ENCODE measurements at regions not wholly inside any gene's neighbourhood (a gene's known extent, or its start where the extent isn't known, plus 50 kb on each side); places are given as distances from the start of the nearest gene placed in this dataset.
A peak's percentile ranks its signal among the peaks of the same experiment; 100 is the strongest.

DNA sequence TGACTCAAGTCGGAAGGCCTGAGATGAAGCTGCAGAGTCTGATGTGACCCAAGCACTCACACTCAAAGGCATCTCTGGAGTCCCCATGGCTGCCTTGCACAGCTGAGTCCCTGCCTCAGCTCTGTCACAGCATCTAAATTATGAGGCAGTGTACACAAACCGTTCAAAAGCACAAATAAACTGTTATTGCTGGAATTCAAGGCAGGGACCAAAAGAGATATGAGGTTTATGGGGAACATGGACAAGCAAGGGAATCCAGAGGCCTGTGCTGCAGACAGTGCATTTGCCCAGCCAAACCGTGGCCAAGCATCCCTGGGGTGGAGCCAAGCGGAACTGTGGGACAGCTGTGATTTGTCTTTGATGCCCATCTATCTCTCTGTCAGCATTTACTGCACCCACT is 91.3 kb downstream of the RPS29 start:
- TF ChIP-seq, protein P1, sequence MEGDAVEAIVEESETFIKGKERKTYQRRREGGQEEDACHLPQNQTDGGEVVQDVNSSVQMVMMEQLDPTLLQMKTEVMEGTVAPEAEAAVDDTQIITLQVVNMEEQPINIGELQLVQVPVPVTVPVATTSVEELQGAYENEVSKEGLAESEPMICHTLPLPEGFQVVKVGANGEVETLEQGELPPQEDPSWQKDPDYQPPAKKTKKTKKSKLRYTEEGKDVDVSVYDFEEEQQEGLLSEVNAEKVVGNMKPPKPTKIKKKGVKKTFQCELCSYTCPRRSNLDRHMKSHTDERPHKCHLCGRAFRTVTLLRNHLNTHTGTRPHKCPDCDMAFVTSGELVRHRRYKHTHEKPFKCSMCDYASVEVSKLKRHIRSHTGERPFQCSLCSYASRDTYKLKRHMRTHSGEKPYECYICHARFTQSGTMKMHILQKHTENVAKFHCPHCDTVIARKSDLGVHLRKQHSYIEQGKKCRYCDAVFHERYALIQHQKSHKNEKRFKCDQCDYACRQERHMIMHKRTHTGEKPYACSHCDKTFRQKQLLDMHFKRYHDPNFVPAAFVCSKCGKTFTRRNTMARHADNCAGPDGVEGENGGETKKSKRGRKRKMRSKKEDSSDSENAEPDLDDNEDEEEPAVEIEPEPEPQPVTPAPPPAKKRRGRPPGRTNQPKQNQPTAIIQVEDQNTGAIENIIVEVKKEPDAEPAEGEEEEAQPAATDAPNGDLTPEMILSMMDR (IDR thresholded peaks at IDR 0.05; ENCODE audit: unreplicated experiment), result no peak
- Mint-ChIP-seq H3K36me3 (ENCODE audit: low read depth, unreplicated experiment) (no peaks in the 10 kb centered on the region), H3K4me1 (ENCODE audit: unreplicated experiment) (peaks cover 2% of the 10 kb centered on the region), H3K27me3 (ENCODE audit: unreplicated experiment) (no peaks in the 10 kb centered on the region), H3K4me3 (ENCODE audit: unreplicated experiment) (no peak overlapping the region), H3K9me3 (ENCODE audit: unreplicated experiment) (no peaks in the 10 kb centered on the region), H3K27ac (ENCODE audit: unreplicated experiment) (no peak overlapping the region)
- no peak for DNase-seq (ENCODE audit: low spot score)

DNA sequence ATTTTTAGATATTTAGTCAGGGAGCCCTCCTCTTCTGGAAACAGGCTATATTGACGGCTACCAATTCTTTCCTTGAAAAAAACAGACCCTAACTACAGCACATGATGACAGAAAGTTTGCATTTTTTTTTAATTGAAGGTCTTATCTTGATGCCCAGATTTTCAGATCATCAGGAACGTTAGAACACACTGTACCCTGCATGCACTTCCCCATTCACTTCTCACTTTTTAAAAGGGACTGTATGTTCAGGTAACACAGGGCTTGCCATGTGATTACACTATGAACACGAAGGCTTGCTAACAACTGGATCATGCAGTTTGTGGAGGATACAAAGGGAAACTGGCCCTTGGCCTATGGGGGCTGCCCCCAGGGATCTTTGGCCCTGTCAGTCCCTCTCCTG is 92.6 kb downstream of the RPS29 start:
- Mint-ChIP-seq H3K27ac (ENCODE audit: unreplicated experiment) (no peak overlapping the region), H3K27me3 (ENCODE audit: unreplicated experiment) (no peaks in the 10 kb centered on the region), H3K4me1 (ENCODE audit: unreplicated experiment) (peaks cover 7% of the 10 kb centered on the region), H3K36me3 (ENCODE audit: low read depth, unreplicated experiment) (no peaks in the 10 kb centered on the region), H3K9me3 (ENCODE audit: unreplicated experiment) (no peaks in the 10 kb centered on the region), H3K4me3 (ENCODE audit: unreplicated experiment) (no peak overlapping the region)
- TF ChIP-seq, protein P1 (IDR thresholded peaks at IDR 0.05; ENCODE audit: unreplicated experiment), result no peak
- no peak for DNase-seq (ENCODE audit: low spot score)

DNA sequence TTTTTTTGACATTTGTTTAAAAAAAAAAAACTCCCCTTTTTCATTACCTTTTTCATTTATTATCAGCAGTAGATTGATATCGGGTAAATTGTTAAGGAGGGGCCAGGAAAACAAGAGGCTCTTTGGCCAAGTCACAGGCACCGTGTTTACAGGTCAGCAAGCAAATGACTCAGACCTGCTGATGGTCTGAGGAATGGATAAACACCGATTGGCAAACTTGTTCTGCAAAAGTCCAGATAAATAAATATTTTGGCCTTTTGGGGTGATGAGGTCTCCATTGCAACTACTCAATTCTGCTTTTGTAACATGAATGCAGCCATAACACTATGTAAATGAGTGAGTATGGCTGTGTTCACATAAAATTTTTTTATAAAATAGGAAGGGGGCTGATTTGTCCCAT is 94.0 kb downstream of the RPS29 start:
- no peaks in the 10 kb centered on the region for H3K9me3 Mint-ChIP-seq (ENCODE audit: unreplicated experiment)
- no peaks in the 10 kb centered on the region for H3K27me3 Mint-ChIP-seq (ENCODE audit: unreplicated experiment)
- H3K4me3 Mint-ChIP-seq (ENCODE audit: unreplicated experiment), result no peak overlapping the region

DNA sequence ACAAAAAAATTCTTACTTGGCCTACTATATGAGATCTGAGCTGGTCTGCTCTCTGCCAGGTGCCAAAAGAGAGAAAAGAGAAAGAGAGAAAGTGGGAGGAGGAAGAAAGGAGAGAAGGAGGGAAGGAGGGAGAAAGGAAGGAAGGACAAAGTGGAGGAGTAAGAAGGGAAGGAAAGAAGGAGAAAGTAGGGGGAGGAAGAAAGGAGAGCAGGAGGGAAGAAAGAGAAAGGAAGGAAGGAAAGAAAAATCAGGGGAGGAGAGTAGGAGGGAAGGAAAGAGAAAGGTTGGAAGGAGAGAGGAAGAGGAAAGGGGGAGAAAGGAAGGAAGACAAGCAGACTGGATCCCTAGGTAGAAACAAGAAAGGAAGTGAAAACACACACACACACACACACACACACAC is 96.8 kb downstream of the RPS29 start:
- H3K27me3 Mint-ChIP-seq (ENCODE audit: unreplicated experiment), result no peaks in the 10 kb centered on the region
- H3K9me3 Mint-ChIP-seq (ENCODE audit: unreplicated experiment), result no peaks in the 10 kb centered on the region
- peaks cover 7% of the 10 kb centered on the region for H3K4me1 Mint-ChIP-seq (ENCODE audit: unreplicated experiment)
- no peak for DNase-seq (ENCODE audit: low spot score)
- TF ChIP-seq, protein P1 (IDR thresholded peaks at IDR 0.05; ENCODE audit: unreplicated experiment), result no peak
- H3K36me3 Mint-ChIP-seq (ENCODE audit: low read depth, unreplicated experiment), result no peaks in the 10 kb centered on the region
- peak overlapping the region; percentile 52 for H3K27ac Mint-ChIP-seq (ENCODE audit: unreplicated experiment)
- no peak overlapping the region for H3K4me3 Mint-ChIP-seq (ENCODE audit: unreplicated experiment)

More for the DNA sequence above, 94.0 kb downstream of the RPS29 start:
- no peaks in the 10 kb centered on the region for H3K36me3 Mint-ChIP-seq (ENCODE audit: low read depth, unreplicated experiment)
- DNase-seq (ENCODE audit: low spot score), result no peak
- H3K27ac Mint-ChIP-seq (ENCODE audit: unreplicated experiment), result no peak overlapping the region
- H3K4me1 Mint-ChIP-seq (ENCODE audit: unreplicated experiment), result peaks cover 7% of the 10 kb centered on the region
- TF ChIP-seq, protein P1 (IDR thresholded peaks at IDR 0.05; ENCODE audit: unreplicated experiment), result no peak

DNA sequence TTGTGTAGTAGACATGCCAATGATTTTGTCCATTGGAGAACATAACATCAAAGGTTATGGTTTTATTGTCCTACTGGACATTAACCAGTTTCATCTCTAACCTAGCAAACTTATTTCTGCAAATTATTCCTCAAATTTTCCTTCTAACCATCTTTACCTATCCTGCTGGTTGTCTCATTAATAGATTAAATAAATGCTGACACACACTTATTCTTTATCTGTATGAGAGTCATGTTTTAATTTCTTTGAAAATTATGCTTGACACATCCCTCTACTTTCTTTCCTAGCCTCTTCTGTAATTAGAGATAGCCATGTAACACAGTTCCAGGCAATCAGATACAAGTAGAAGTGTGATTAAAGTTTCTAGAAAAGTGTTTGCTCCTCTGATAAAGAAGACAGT is 98.9 kb downstream of the RPS29 start:
- Mint-ChIP-seq H3K27ac (ENCODE audit: unreplicated experiment) (no peak overlapping the region), H3K36me3 (ENCODE audit: low read depth, unreplicated experiment) (no peaks in the 10 kb centered on the region), H3K27me3 (ENCODE audit: unreplicated experiment) (no peaks in the 10 kb centered on the region), H3K4me1 (ENCODE audit: unreplicated experiment) (peaks cover 11% of the 10 kb centered on the region), H3K9me3 (ENCODE audit: unreplicated experiment) (no peaks in the 10 kb centered on the region), H3K4me3 (ENCODE audit: unreplicated experiment) (no peak overlapping the region)
- TF ChIP-seq, protein P1 (IDR thresholded peaks at IDR 0.05; ENCODE audit: unreplicated experiment), result no peak
- DNase-seq (ENCODE audit: low spot score), result no peak

Data from endothelial cell (in vitro differentiated cells).